DOHH2 (cell line): ENCODE measurements at regions not wholly inside any gene's neighbourhood (a gene's known extent, or its start where the extent isn't known, plus 50 kb on each side); places are given as distances from the start of the nearest gene placed in this dataset.
A peak's percentile ranks its signal among the peaks of the same experiment; 100 is the strongest.

Experiments
- H3F3A ChIP-seq: fragments of 200-600 bp; sonication (generic), shearing (Covaris generic); 2 replicates; pipeline ENCODE4 v1.6.0; 2016; ENCODE audit warnings: antibody characterized with exemption, mild to moderate bottlenecking; ENCODE audit not compliant: control insufficient read depth, insufficient read depth
- H3K27ac ChIP-seq: fragments of 200-600 bp; sonication (generic); 2 replicates; pipeline ENCODE4 v1.5.1; 2014; ENCODE audit warnings: low read depth, mild to moderate bottlenecking, low read length, moderate library complexity
- H3K27me3 ChIP-seq: fragments of 200-600 bp; sonication (generic); 2 replicates; pipeline ENCODE4 v1.6.1; 2014; ENCODE audit warnings: mild to moderate bottlenecking, low read length, mixed read lengths; ENCODE audit not compliant: control insufficient read depth
- H3K36me3 ChIP-seq: fragments of 200-600 bp; sonication (generic); 2 replicates; pipeline ENCODE4 v1.6.1; 2014; ENCODE audit warnings: mild to moderate bottlenecking, low read length, moderate library complexity, mixed read lengths; ENCODE audit not compliant: control insufficient read depth
- H3K4me1 ChIP-seq: fragments of 200-600 bp; sonication (generic); 2 replicates; pipeline ENCODE4 v1.6.1; 2014; ENCODE audit warnings: mild to moderate bottlenecking, low read length, mixed read lengths; ENCODE audit not compliant: control insufficient read depth
- H3K4me2 ChIP-seq: fragments of 200-600 bp; sonication (generic); 2 replicates; pipeline ENCODE4 v1.6.0; 2014; ENCODE audit warnings: mild to moderate bottlenecking, low read length, moderate library complexity
- H3K4me3 ChIP-seq: fragments of 200-600 bp; sonication (generic); 2 replicates; pipeline ENCODE4 v1.5.1; 2014; ENCODE audit warnings: mild to moderate bottlenecking, low read length, mixed read lengths
- H3K79me2 ChIP-seq: fragments of 200-600 bp; sonication (generic); 2 replicates; pipeline ENCODE4 v1.6.1; 2014; ENCODE audit warnings: mild to moderate bottlenecking, low read length, mixed read lengths; ENCODE audit not compliant: control insufficient read depth
- H3K9me2 ChIP-seq: fragments of 200-600 bp; sonication (generic); replicated peaks from 2 replicates; pipeline ENCODE4 v1.6.1; 2014; ENCODE audit warnings: mild to moderate bottlenecking, low read length, mixed read lengths; ENCODE audit not compliant: control insufficient read depth
- H3K9me3 ChIP-seq: fragments of 200-600 bp; sonication (generic); 2 replicates; pipeline ENCODE4 v1.6.1; 2014; ENCODE audit warnings: antibody characterized with exemption, low read length, mixed read lengths; ENCODE audit not compliant: control insufficient read depth, insufficient read depth
- H4K20me1 ChIP-seq: fragments of 200-600 bp; sonication (generic); 2 replicates; pipeline ENCODE4 v1.6.0; 2014; ENCODE audit warnings: low read depth, mild to moderate bottlenecking, antibody characterized with exemption, low read length, moderate library complexity; ENCODE audit not compliant: control insufficient read depth, insufficient read depth
- EZH2phosphoT487 ChIP-seq: fragments of 200-600 bp; sonication (generic); IDR thresholded peaks from 2 replicates; pipeline ENCODE4 v1.6.1; 2017; ENCODE audit warnings: borderline replicate concordance, mild to moderate bottlenecking, antibody characterized with exemption, low read length, moderate library complexity, mixed read lengths
- TF ChIP-seq, protein P1 (sequence below): fragments of 200-600 bp; sonication (generic); IDR thresholded peaks from one replicate; pipeline ENCODE4 v1.5.1; 2014; ENCODE audit warnings: antibody characterized with exemption, mild to moderate bottlenecking, low read depth, low read length; ENCODE audit not compliant: poor library complexity, severe bottlenecking

DNA sequence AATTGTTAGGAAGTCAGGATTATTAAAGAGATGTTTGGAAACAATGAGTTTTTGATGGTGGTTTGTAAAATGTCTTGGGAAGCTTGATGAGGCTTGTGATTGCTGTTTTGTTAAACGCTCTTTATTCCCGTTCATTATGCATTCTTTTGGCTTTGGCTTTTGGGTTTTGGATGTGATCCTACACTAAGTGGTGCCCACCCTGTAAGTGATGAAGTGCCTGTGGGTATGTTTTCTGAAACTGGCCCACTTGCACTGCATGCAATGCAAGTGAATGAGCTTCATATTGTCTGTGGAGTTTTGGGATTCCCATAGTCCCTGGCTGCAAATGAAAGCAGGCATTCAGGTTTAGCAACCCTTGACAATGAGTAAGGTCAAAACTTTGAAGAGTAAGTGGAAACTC lies 1035.5 kb upstream of the WWC1 start:
- no peak overlapping the region for H3K27ac ChIP-seq
- H3F3A ChIP-seq: no peaks in the 10 kb centered on the region
- no peaks in the 10 kb centered on the region for H3K36me3 ChIP-seq
- H3K79me2 ChIP-seq: no peaks in the 10 kb centered on the region
- H3K4me1 ChIP-seq: no peaks in the 10 kb centered on the region
- no peaks in the 10 kb centered on the region for H3K9me3 ChIP-seq
- no peaks in the 10 kb centered on the region for H3K9me2 ChIP-seq
- no peaks in the 10 kb centered on the region for H4K20me1 ChIP-seq
- H3K4me3 ChIP-seq: no peak overlapping the region
- H3K27me3 ChIP-seq: no peaks in the 10 kb centered on the region
- TF ChIP-seq, protein P1, sequence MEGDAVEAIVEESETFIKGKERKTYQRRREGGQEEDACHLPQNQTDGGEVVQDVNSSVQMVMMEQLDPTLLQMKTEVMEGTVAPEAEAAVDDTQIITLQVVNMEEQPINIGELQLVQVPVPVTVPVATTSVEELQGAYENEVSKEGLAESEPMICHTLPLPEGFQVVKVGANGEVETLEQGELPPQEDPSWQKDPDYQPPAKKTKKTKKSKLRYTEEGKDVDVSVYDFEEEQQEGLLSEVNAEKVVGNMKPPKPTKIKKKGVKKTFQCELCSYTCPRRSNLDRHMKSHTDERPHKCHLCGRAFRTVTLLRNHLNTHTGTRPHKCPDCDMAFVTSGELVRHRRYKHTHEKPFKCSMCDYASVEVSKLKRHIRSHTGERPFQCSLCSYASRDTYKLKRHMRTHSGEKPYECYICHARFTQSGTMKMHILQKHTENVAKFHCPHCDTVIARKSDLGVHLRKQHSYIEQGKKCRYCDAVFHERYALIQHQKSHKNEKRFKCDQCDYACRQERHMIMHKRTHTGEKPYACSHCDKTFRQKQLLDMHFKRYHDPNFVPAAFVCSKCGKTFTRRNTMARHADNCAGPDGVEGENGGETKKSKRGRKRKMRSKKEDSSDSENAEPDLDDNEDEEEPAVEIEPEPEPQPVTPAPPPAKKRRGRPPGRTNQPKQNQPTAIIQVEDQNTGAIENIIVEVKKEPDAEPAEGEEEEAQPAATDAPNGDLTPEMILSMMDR: no peak
- no peak for TF ChIP-seq EZH2phosphoT487
- H3K4me2 ChIP-seq: no peak overlapping the region

DNA sequence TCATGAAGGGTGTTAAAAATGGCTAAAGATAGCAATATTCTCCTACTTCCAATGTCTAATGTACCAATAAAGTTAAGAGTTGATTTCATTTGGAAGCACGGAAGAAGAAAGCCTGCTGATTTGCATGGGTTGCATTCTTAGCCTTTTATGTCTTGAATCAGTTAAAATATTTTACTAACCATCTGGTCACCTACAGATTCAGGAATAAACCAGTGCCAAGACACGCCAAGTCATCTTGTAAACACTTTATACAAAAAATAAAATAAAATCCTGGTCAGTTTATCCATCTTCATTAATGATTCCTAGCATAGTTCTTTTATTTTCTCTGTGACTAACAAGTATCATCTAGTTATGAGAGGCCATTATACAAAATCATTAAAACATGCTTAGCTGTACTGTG lies 1031.6 kb upstream of the WWC1 start:
- Histone ChIP-seq H3K4me1 (no peaks in the 10 kb centered on the region), H4K20me1 (no peaks in the 10 kb centered on the region), H3K79me2 (no peaks in the 10 kb centered on the region), H3K4me3 (no peak overlapping the region), H3K27ac (no peak overlapping the region), H3K36me3 (no peaks in the 10 kb centered on the region), H3K9me3 (no peaks in the 10 kb centered on the region), H3K9me2 (no peaks in the 10 kb centered on the region), H3F3A (no peaks in the 10 kb centered on the region), H3K4me2 (no peak overlapping the region), H3K27me3 (no peaks in the 10 kb centered on the region)
- no peak for TF ChIP-seq EZH2phosphoT487
- TF ChIP-seq, protein P1: no peak

DNA sequence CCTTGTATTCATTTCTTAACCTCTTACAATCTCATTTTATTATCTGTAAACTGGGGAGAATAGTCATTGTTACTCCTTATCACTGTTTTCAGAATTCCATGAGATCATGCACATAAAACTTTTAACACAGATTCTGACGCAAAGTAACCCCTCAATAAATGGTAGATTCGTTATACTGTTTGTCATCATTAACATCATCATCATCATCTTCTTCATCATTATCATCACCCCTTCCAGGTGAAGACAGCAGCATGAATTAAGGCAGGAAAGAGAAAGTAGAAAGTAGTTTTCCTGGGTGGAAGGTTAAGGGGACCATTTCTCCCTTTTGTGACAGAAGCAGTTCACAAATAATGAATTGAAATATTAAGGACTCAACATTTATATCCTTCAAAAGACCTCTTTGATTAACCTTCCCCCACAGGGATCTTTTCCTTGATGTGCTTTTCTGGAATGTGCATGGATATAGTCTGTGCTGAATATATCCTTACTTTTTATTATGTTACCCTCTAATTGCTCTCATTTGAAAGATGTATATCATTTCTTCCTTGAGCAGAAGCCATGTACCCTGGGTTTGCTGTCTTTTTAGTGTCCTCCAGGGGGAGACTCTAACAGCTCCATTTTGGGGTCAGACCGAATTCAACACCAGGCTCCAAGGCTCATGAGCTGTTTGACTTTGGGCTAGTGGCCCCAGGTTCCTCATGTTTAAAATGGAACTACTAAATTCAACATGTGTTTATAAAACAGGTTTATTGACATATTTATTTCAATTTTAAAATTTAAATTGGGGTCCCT lies 1029.9 kb upstream of the WWC1 start:
- no peaks in the 10 kb centered on the region for H4K20me1 ChIP-seq
- H3K4me1 ChIP-seq: no peaks in the 10 kb centered on the region
- H3K27me3 ChIP-seq: no peaks in the 10 kb centered on the region
- no peaks in the 10 kb centered on the region for H3K36me3 ChIP-seq
- TF ChIP-seq, protein P1: peak; percentile 28
- TF ChIP-seq EZH2phosphoT487: no peak
- H3K9me3 ChIP-seq: no peaks in the 10 kb centered on the region
- H3K27ac ChIP-seq: no peak overlapping the region
- no peak overlapping the region for H3K4me3 ChIP-seq
- H3K79me2 ChIP-seq: no peaks in the 10 kb centered on the region
- no peaks in the 10 kb centered on the region for H3K9me2 ChIP-seq
- H3F3A ChIP-seq: no peaks in the 10 kb centered on the region
- H3K4me2 ChIP-seq: no peak overlapping the region
